Osteoblast (primary cell): ENCODE measurements at regions not wholly inside any gene's neighbourhood (a gene's known extent, or its start where the extent isn't known, plus 50 kb on each side); places are given as distances from the start of the nearest gene placed in this dataset.

ENCODE experiments used
- DNase-seq: peaks from one replicate; pipeline ENCODE4 v3.0.0; 2011; ENCODE audit warnings: low spot score, mixed read lengths; ENCODE audit not compliant: insufficient read length; ENCODE audit errors: missing footprints
- H2AFZ ChIP-seq: 2 replicates; pipeline ENCODE4 v1.6.0; 2011; ENCODE audit warnings: mild to moderate bottlenecking, low read length
- H3K27ac ChIP-seq: 2 replicates; pipeline ENCODE4 v1.5.1; 2011; ENCODE audit warnings: mild to moderate bottlenecking, low read depth, low read length, moderate library complexity
- H3K27me3 ChIP-seq: 2 replicates; pipeline ENCODE4 v1.6.0; 2012; ENCODE audit warnings: mild to moderate bottlenecking, control low read depth, inconsistent platforms, low read length, moderate library complexity; ENCODE audit not compliant: insufficient read depth
- H3K36me3 ChIP-seq: 2 replicates; pipeline ENCODE4 v1.5.1; 2011; ENCODE audit warnings: mild to moderate bottlenecking, low read length, control low read depth, moderate library complexity; ENCODE audit not compliant: insufficient read depth
- H3K4me1 ChIP-seq: 2 replicates; pipeline ENCODE4 v1.5.1; 2011; ENCODE audit warnings: mild to moderate bottlenecking, low read length, control low read depth, moderate library complexity; ENCODE audit not compliant: insufficient read depth
- H3K4me2 ChIP-seq: 2 replicates; pipeline ENCODE4 v1.6.0; 2011; ENCODE audit warnings: mild to moderate bottlenecking, low read length; ENCODE audit not compliant: insufficient read depth
- H3K4me3 ChIP-seq: fragments of 200-600 bp; sonication (generic); 3 replicates; pipeline ENCODE4 v1.5.1; 2012; ENCODE audit warnings: mild to moderate bottlenecking, low read length, inconsistent platforms; ENCODE audit not compliant: insufficient read depth
- H3K79me2 ChIP-seq: 2 replicates; pipeline ENCODE4 v1.6.0; 2012; ENCODE audit warnings: mild to moderate bottlenecking, low read length, control low read depth, inconsistent platforms; ENCODE audit not compliant: insufficient read depth
- H3K9me3 ChIP-seq: 2 replicates; pipeline ENCODE4 v1.5.1; 2011; ENCODE audit warnings: low read depth, low read length, control low read depth
- H4K20me1 ChIP-seq: 2 replicates; pipeline ENCODE4 v1.6.0; 2012; ENCODE audit warnings: mild to moderate bottlenecking, low read length, control low read depth; ENCODE audit not compliant: insufficient read depth
- TF ChIP-seq, protein P1 (sequence below): IDR thresholded peaks from 2 replicates; pipeline ENCODE4 v1.5.1; 2011; ENCODE audit warnings: mild to moderate bottlenecking, low read depth, low read length, moderate library complexity; ENCODE audit errors: extremely low read depth

DNA sequence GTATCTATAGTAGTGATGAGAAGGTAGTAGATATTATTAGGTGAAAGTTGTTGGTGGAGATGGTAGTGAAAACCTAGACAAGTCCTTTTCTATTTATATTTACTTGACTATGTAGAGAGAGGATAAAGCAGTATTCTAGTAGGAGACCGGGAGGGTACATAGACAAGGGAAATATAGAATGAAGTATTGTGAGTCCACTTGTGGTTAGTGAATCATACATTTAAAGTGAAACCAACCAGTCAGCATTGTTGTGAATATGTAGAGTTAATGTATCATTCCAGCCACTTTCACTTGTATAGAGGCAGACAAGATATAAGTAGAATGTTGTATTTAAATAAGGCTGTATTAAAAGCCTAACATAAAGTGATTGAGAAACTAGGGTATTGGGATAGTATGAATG lies 1711.3 kb upstream of the ACO1 start:
- H3K4me2 ChIP-seq = no peak overlapping the region
- H4K20me1 ChIP-seq = no peaks in the 10 kb centered on the region
- no peak overlapping the region for H3K4me3 ChIP-seq
- no peaks in the 10 kb centered on the region for H3K79me2 ChIP-seq
- no peak for DNase-seq
- no peaks in the 10 kb centered on the region for H3K9me3 ChIP-seq
- no peak overlapping the region for H3K27ac ChIP-seq
- no peak overlapping the region for H2AFZ ChIP-seq
- TF ChIP-seq, protein P1, sequence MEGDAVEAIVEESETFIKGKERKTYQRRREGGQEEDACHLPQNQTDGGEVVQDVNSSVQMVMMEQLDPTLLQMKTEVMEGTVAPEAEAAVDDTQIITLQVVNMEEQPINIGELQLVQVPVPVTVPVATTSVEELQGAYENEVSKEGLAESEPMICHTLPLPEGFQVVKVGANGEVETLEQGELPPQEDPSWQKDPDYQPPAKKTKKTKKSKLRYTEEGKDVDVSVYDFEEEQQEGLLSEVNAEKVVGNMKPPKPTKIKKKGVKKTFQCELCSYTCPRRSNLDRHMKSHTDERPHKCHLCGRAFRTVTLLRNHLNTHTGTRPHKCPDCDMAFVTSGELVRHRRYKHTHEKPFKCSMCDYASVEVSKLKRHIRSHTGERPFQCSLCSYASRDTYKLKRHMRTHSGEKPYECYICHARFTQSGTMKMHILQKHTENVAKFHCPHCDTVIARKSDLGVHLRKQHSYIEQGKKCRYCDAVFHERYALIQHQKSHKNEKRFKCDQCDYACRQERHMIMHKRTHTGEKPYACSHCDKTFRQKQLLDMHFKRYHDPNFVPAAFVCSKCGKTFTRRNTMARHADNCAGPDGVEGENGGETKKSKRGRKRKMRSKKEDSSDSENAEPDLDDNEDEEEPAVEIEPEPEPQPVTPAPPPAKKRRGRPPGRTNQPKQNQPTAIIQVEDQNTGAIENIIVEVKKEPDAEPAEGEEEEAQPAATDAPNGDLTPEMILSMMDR = no peak
- no peaks in the 10 kb centered on the region for H3K4me1 ChIP-seq
- H3K27me3 ChIP-seq = no peaks in the 10 kb centered on the region
- no peaks in the 10 kb centered on the region for H3K36me3 ChIP-seq

DNA sequence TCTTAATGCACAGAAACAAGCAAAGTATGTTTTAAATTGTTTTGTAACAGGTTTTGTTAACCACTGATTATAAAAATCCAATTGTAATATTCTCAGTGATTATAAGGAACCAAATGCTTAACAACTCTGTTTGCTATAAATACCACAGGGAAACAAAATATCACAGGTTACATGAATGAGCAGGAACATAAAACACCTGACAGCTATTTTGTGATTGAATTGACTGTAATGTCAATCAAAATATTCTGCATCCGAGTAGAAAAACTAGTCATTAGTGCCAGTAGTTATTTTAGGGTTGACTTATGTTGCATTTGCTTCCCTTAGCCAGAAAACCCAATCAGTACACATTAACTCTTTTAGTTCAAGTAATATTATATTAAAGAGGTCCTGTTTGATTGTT lies 1707.8 kb upstream of the ACO1 start:
- Histone ChIP-seq H4K20me1 (no peaks in the 10 kb centered on the region), H3K9me3 (no peaks in the 10 kb centered on the region)

DNA sequence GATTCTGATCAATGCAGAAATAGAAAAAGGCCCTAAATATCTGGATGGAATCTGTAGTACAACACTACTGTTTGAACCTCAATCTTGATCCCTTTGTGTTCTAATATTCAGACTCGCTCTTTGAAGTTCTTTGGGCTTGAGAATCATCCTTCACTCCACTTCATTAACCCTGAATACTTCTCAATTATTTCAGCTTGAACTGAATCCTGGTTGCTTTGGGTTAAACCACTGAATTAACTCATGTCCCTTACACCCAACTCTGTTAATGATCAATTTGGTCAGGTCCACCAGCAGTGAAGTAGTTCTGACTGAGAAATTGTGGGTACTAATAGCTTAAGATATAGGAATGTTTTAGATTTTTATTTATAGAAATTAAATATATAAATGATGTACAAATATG lies 1707.2 kb upstream of the ACO1 start:
- Histone ChIP-seq H3K4me3 (no peak overlapping the region), H3K4me2 (no peak overlapping the region), H3K27me3 (no peaks in the 10 kb centered on the region), H3K79me2 (no peaks in the 10 kb centered on the region), H3K36me3 (no peaks in the 10 kb centered on the region), H2AFZ (no peak overlapping the region), H4K20me1 (no peaks in the 10 kb centered on the region), H3K4me1 (no peaks in the 10 kb centered on the region), H3K27ac (no peak overlapping the region), H3K9me3 (no peaks in the 10 kb centered on the region)
- TF ChIP-seq, protein P1 = no peak
- no peak for DNase-seq

More for the DNA sequence above, 1707.8 kb upstream of the ACO1 start:
- H3K79me2 ChIP-seq = no peaks in the 10 kb centered on the region
- DNase-seq = no peak
- H3K27ac ChIP-seq = no peak overlapping the region
- no peak overlapping the region for H2AFZ ChIP-seq
- no peak overlapping the region for H3K4me2 ChIP-seq
- H3K4me3 ChIP-seq = no peak overlapping the region
- TF ChIP-seq, protein P1 = no peak
- no peaks in the 10 kb centered on the region for H3K4me1 ChIP-seq
- H3K36me3 ChIP-seq = no peaks in the 10 kb centered on the region
- no peaks in the 10 kb centered on the region for H3K27me3 ChIP-seq

DNA sequence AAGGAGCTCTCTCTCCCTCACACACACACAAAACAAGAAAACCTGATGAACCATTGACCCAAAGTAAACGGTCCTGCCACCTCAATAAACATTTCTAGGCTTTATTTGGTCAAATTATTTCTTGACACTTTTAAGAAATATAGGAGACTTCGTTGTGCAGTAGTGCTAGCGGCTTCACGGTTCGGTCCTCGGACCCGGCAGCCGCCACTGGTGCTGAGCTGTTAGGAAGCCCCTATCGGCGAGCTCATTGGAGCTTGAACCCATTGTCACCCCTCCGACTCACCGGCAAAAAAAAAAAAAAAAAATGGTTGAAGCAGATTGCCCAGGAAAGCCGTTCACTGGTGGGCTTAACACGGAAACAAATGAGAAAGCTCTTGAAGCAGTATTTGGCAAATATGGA lies 1695.6 kb upstream of the ACO1 start:
- no peak overlapping the region for H3K4me2 ChIP-seq
- H3K79me2 ChIP-seq = no peaks in the 10 kb centered on the region
- TF ChIP-seq, protein P1 = no peak

More for the DNA sequence above, 1695.6 kb upstream of the ACO1 start:
- Histone ChIP-seq H3K27ac (no peak overlapping the region), H2AFZ (no peak overlapping the region), H3K36me3 (no peaks in the 10 kb centered on the region), H4K20me1 (no peaks in the 10 kb centered on the region), H3K27me3 (no peaks in the 10 kb centered on the region), H3K9me3 (no peaks in the 10 kb centered on the region), H3K4me3 (no peak overlapping the region), H3K4me1 (no peaks in the 10 kb centered on the region)
- no peak for DNase-seq
